Esophagus squamous epithelium (tissue), 5 donors: ENCODE measurements at regions not wholly inside any gene's neighbourhood (a gene's known extent, or its start where the extent isn't known, plus 50 kb on each side); places are given as distances from the start of the nearest gene placed in this dataset.

Experiments
- DNase-seq: peaks from one replicate; lab custom pipeline; 2025; lab: John Stamatoyannopoulos, UW
- H3K27ac ChIP-seq, 4 donors: fragments of 200-600 bp; sonication (generic); one replicate each; pipeline ENCODE4 v1.5.1; 2016 to 2019; ENCODE audit warnings: mild to moderate bottlenecking in 1 of 4
- H3K27me3 ChIP-seq, 4 donors: fragments of 200-600 bp; sonication (generic); 1 replicate in 3 of 4; 2 replicates in 1 of 4; pipeline versions ENCODE4 v1.5.1 to v1.6.0; 2017 to 2021; ENCODE audit warnings: antibody characterized with exemption in 1 of 4
- H3K36me3 ChIP-seq, 3 donors: fragments of 200-600 bp; sonication (generic); one replicate each; pipeline ENCODE4 v1.5.1; 2016 to 2019
- H3K4me1 ChIP-seq, 3 donors: fragments of 200-600 bp; sonication (generic); one replicate each; pipeline ENCODE4 v1.5.1; 2017 to 2019
- H3K4me3 ChIP-seq, 4 donors: fragments of 200-600 bp; sonication (generic); 1 replicate in 3 of 4; 2 replicates in 1 of 4; pipeline ENCODE4 v1.5.1; 2016 to 2019; ENCODE audit warnings: mild to moderate bottlenecking in 2 of 4, moderate library complexity in 1 of 4
- H3K9me3 ChIP-seq, 3 donors: fragments of 200-600 bp; sonication (generic); one replicate each; pipeline ENCODE4 v1.5.1; 2016 to 2019
- CTCF ChIP-seq, 6 experiments: fragments of 450-650 bp in 4 of 6; fragments of 200-600 bp in 2 of 6; sonication (generic) in 2 of 6; IDR thresholded peaks; one replicate each; pipeline ENCODE4 v1.5.1; 2016 to 2019; ENCODE audit warnings: antibody characterized with exemption in 6 of 6, mild to moderate bottlenecking in 4 of 6, moderate library complexity in 4 of 6
- POLR2A ChIP-seq, 4 donors: fragments of 450-650 bp; IDR thresholded peaks; one replicate each; pipeline ENCODE4 v1.6.1; 2017; ENCODE audit warnings: antibody characterized with exemption in 4 of 4, mild to moderate bottlenecking in 4 of 4, moderate library complexity in 3 of 4
- WGBS, 2 donors: methylation state at CpG; one replicate each; pipeline ENCODE4 v1.1.5; 2018; 5-methylcytosine and 5-hydroxymethylcytosine counted together
- intact Hi-C: fragments of 100-400 bp; cut with DNase I; formaldehyde crosslinking; loops from one replicate; pipeline ENCODE4 v1.15.0; 2022
- donor health status: DM: yes; HTN: yes; CAD: no.

- H3K27me3 ChIP-seq, result peaks cover 0 to 5% (median 0%) of the 10 kb centered on the region in 4 donors
- DNase-seq, result no peak
- H3K4me3 ChIP-seq, result no peak overlapping the region
- peaks cover 0 to 13% (median 0%) of the 10 kb centered on the region in 3 donors for H3K4me1 ChIP-seq
- 0 to 28% methylated on average over 1 of the region's 1 CpG for WGBS, 2 donors
- H3K36me3 ChIP-seq, result no peaks in the 10 kb centered on the region
- no peak overlapping the region for H3K27ac ChIP-seq
- TF ChIP-seq CTCF (IDR thresholded peaks at IDR 0.05) (no peak), POLR2A (IDR thresholded peaks at IDR 0.05) (no peak)
- intact Hi-C loops, result no loop called here
- H3K9me3 ChIP-seq, result peaks cover 0 to 4% (median 0%) of the 10 kb centered on the region in 3 donors
These were observed 143.5 kb downstream of the CARTPT start for GRCh38 chr5:71862507-71863060.

GRCh38 chr5:71864730-71865601, 145.9 kb downstream of the CARTPT start:
- no peak for DNase-seq
- Histone ChIP-seq H3K27ac (no peak overlapping the region), H3K4me1 (peaks cover 0 to 13% (median 0%) of the 10 kb centered on the region in 3 donors), H3K9me3 (peaks cover 0 to 4% (median 0%) of the 10 kb centered on the region in 3 donors), H3K36me3 (no peaks in the 10 kb centered on the region), H3K4me3 (no peak overlapping the region), H3K27me3 (peaks cover 0 to 5% (median 0%) of the 10 kb centered on the region in 4 donors)
- intact Hi-C loops, result no loop called here
- WGBS, 2 donors, result 32 to 41% methylated on average over 7 to 8 of the region's 8 CpGs
- TF ChIP-seq POLR2A (IDR thresholded peaks at IDR 0.05), result no peak
- no peak for TF ChIP-seq CTCF (IDR thresholded peaks at IDR 0.05)

GRCh38 chr5:71865665-71866320, 146.7 kb downstream of the CARTPT start:
- intact Hi-C loops, result no loop called here
- no peak for DNase-seq
- Histone ChIP-seq H3K27me3 (peaks cover 0 to 5% (median 0%) of the 10 kb centered on the region in 4 donors), H3K36me3 (no peaks in the 10 kb centered on the region), H3K9me3 (peaks cover 0 to 4% (median 0%) of the 10 kb centered on the region in 3 donors), H3K4me1 (peaks cover 0 to 13% (median 0%) of the 10 kb centered on the region in 3 donors), H3K4me3 (no peak overlapping the region), H3K27ac (no peak overlapping the region)
- TF ChIP-seq POLR2A (IDR thresholded peaks at IDR 0.05), result no peak
- no peak for TF ChIP-seq CTCF (IDR thresholded peaks at IDR 0.05)
- 53 to 57% methylated on average over 3 of the region's 3 CpGs for WGBS, 2 donors

- Histone ChIP-seq H3K27me3 (no peaks in the 10 kb centered on the region), H3K36me3 (no peaks in the 10 kb centered on the region), H3K27ac (no peak overlapping the region), H3K9me3 (no peaks in the 10 kb centered on the region), H3K4me1 (no peaks in the 10 kb centered on the region), H3K4me3 (no peak overlapping the region)
- TF ChIP-seq POLR2A (IDR thresholded peaks at IDR 0.05), result no peak
- TF ChIP-seq CTCF (IDR thresholded peaks at IDR 0.05), result no peak
- DNase-seq, result no peak
- intact Hi-C loops, result no loop called here
- WGBS, 2 donors, result 62 to 64% methylated on average over 6 of the region's 6 CpGs
These were observed 153.3 kb downstream of the CARTPT start for GRCh38 chr5:71872311-71872864.
